ENCODE measurements at regions not wholly inside any gene's neighbourhood (a gene's known extent, or its start where the extent isn't known, plus 50 kb on each side); places are given as distances from the start of the nearest gene placed in this dataset.

DNA sequence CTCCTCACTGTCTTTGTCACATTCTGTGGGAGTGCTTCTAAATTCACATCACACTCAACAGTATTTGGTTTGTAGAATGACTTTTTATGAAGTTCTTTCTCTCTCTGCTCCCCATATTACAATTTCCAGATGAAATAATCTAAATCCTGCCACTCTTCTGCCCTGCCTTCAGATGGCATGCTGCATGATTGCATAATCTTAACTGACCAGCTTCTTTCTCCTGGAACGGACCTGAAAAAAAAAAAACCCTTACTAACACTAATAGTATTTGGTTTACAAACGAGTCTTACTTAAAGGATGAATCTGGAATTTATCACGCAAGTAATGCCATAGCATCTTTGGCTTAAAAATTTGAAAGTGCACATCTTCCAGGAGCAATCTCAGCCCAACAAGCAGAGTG is 272.3 kb downstream of the NAF1 start:
- TF ChIP-seq, protein P1, sequence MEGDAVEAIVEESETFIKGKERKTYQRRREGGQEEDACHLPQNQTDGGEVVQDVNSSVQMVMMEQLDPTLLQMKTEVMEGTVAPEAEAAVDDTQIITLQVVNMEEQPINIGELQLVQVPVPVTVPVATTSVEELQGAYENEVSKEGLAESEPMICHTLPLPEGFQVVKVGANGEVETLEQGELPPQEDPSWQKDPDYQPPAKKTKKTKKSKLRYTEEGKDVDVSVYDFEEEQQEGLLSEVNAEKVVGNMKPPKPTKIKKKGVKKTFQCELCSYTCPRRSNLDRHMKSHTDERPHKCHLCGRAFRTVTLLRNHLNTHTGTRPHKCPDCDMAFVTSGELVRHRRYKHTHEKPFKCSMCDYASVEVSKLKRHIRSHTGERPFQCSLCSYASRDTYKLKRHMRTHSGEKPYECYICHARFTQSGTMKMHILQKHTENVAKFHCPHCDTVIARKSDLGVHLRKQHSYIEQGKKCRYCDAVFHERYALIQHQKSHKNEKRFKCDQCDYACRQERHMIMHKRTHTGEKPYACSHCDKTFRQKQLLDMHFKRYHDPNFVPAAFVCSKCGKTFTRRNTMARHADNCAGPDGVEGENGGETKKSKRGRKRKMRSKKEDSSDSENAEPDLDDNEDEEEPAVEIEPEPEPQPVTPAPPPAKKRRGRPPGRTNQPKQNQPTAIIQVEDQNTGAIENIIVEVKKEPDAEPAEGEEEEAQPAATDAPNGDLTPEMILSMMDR (conservative IDR thresholded peaks at IDR 0.05; ENCODE audit: low read length): no peak
- no peak for TF ChIP-seq EZH2phosphoT487 (IDR thresholded peaks at IDR 0.05; ENCODE audit: borderline replicate concordance)

All from Loucy (cell line).